22Rv1 (cell line): ENCODE measurements at regions not wholly inside any gene's neighbourhood (a gene's known extent, or its start where the extent isn't known, plus 50 kb on each side); places are given as distances from the start of the nearest gene placed in this dataset.
"Not testable (repeated sequence)": the region's sequence is repeated elsewhere in the genome, so short reads cannot be mapped to it uniquely, and the experiment has no call there.

Experiments used
- CTCF ChIP-seq: fragments of 450-650 bp; IDR thresholded peaks from 2 replicates; pipeline ENCODE4 v1.5.1; 2017; ENCODE audit warnings: mild to moderate bottlenecking
- ZFX ChIP-seq: fragments of 450-650 bp; IDR thresholded peaks from 2 replicates; pipeline ENCODE4 v1.6.1; 2017; ENCODE audit warnings: antibody characterized with exemption, borderline replicate concordance

- not testable (repeated sequence) for TF ChIP-seq CTCF, ZFX
Measured at GRCh38 chr5:32931438-32931837, 220.3 kb downstream of the NPR3 start.
